ENCODE measurements at regions not wholly inside any gene's neighbourhood (a gene's known extent, or its start where the extent isn't known, plus 50 kb on each side); places are given as distances from the start of the nearest gene placed in this dataset.

- no peaks in the 10 kb centered on the region for H3K79me2 ChIP-seq (ENCODE audit: insufficient read depth, low read length)
- no peaks in the 10 kb centered on the region for H3K36me3 ChIP-seq (ENCODE audit: insufficient read depth, low read length)
- no peaks in the 10 kb centered on the region for H3K9me2 ChIP-seq (ENCODE audit: low read depth, low read length)
- H3K27ac ChIP-seq (ENCODE audit: low read depth, low read length, poor library complexity, severe bottlenecking), result no peak overlapping the region
- no peak overlapping the region for H3K9ac ChIP-seq (ENCODE audit: low read length)
- no peak overlapping the region for H3K4me3 ChIP-seq (ENCODE audit: low read depth, low read length, poor library complexity, severe bottlenecking)
- TF ChIP-seq CTCF (IDR thresholded peaks at IDR 0.05; ENCODE audit: low read length), result no peak
- no peak for TF ChIP-seq EZH2 (IDR thresholded peaks at IDR 0.05; ENCODE audit: borderline replicate concordance, low read length)
- no peak overlapping the region for H2AFZ ChIP-seq (ENCODE audit: low read length)
- H3K4me1 ChIP-seq (ENCODE audit: insufficient read depth, low read length, severe bottlenecking), result no peaks in the 10 kb centered on the region
- H4K20me1 ChIP-seq (ENCODE audit: insufficient read depth, low read length), result no peaks in the 10 kb centered on the region
- no peaks in the 10 kb centered on the region for H3K27me3 ChIP-seq (ENCODE audit: insufficient read depth, low read length)
- H3F3A ChIP-seq (ENCODE audit: insufficient read depth, low read length), result no peaks in the 10 kb centered on the region
- H3K9me3 ChIP-seq (ENCODE audit: low read length), result no peaks in the 10 kb centered on the region
- H3K4me2 ChIP-seq (ENCODE audit: low read length), result no peak overlapping the region
Measured at GRCh38 chr2:154549869-154550268, 148.6 kb upstream of the KCNJ3 start.

- H3K9me2 ChIP-seq (ENCODE audit: low read depth, low read length), result no peaks in the 10 kb centered on the region
- H3K4me3 ChIP-seq (ENCODE audit: low read depth, low read length, poor library complexity, severe bottlenecking), result no peak overlapping the region
- no peaks in the 10 kb centered on the region for H3F3A ChIP-seq (ENCODE audit: insufficient read depth, low read length)
- H3K4me1 ChIP-seq (ENCODE audit: insufficient read depth, low read length, severe bottlenecking), result peaks cover 11% of the 10 kb centered on the region
- no peaks in the 10 kb centered on the region for H3K9me3 ChIP-seq (ENCODE audit: low read length)
- no peaks in the 10 kb centered on the region for H3K27me3 ChIP-seq (ENCODE audit: insufficient read depth, low read length)
- H3K27ac ChIP-seq (ENCODE audit: low read depth, low read length, poor library complexity, severe bottlenecking), result no peak overlapping the region
- TF ChIP-seq EZH2 (IDR thresholded peaks at IDR 0.05; ENCODE audit: borderline replicate concordance, low read length) (no peak), CTCF (IDR thresholded peaks at IDR 0.05; ENCODE audit: low read length) (no peak)
- H3K36me3 ChIP-seq (ENCODE audit: insufficient read depth, low read length), result no peaks in the 10 kb centered on the region
- no peaks in the 10 kb centered on the region for H3K79me2 ChIP-seq (ENCODE audit: insufficient read depth, low read length)
- H2AFZ ChIP-seq (ENCODE audit: low read length), result no peak overlapping the region
- no peak overlapping the region for H3K4me2 ChIP-seq (ENCODE audit: low read length)
- H4K20me1 ChIP-seq (ENCODE audit: insufficient read depth, low read length), result no peaks in the 10 kb centered on the region
- no peak overlapping the region for H3K9ac ChIP-seq (ENCODE audit: low read length)
Measured at GRCh38 chr2:154551649-154552048, 146.8 kb upstream of the KCNJ3 start.

GRCh38 chr2:154554046-154554445, 144.4 kb upstream of the KCNJ3 start:
- H3K4me2 ChIP-seq (ENCODE audit: low read length), result no peak overlapping the region
- H3K9me2 ChIP-seq (ENCODE audit: low read depth, low read length), result no peaks in the 10 kb centered on the region
- TF ChIP-seq CTCF (IDR thresholded peaks at IDR 0.05; ENCODE audit: low read length) (no peak), EZH2 (IDR thresholded peaks at IDR 0.05; ENCODE audit: borderline replicate concordance, low read length) (no peak)
- H4K20me1 ChIP-seq (ENCODE audit: insufficient read depth, low read length), result no peaks in the 10 kb centered on the region
- no peaks in the 10 kb centered on the region for H3F3A ChIP-seq (ENCODE audit: insufficient read depth, low read length)
- no peaks in the 10 kb centered on the region for H3K79me2 ChIP-seq (ENCODE audit: insufficient read depth, low read length)
- H2AFZ ChIP-seq (ENCODE audit: low read length), result no peak overlapping the region
- no peaks in the 10 kb centered on the region for H3K36me3 ChIP-seq (ENCODE audit: insufficient read depth, low read length)
- H3K4me3 ChIP-seq (ENCODE audit: low read depth, low read length, poor library complexity, severe bottlenecking), result no peak overlapping the region
- no peak overlapping the region for H3K27ac ChIP-seq (ENCODE audit: low read depth, low read length, poor library complexity, severe bottlenecking)
- no peaks in the 10 kb centered on the region for H3K27me3 ChIP-seq (ENCODE audit: insufficient read depth, low read length)
- no peaks in the 10 kb centered on the region for H3K9me3 ChIP-seq (ENCODE audit: low read length)
- H3K9ac ChIP-seq (ENCODE audit: low read length), result no peak overlapping the region
- H3K4me1 ChIP-seq (ENCODE audit: insufficient read depth, low read length, severe bottlenecking), result peaks cover 15% of the 10 kb centered on the region

Data from OCI-LY1 (cell line).